ENCODE measurements at regions not wholly inside any gene's neighbourhood (a gene's known extent, or its start where the extent isn't known, plus 50 kb on each side); places are given as distances from the start of the nearest gene placed in this dataset.

- TF ChIP-seq CTCF (IDR thresholded peaks at IDR 0.05): no peak
- Histone ChIP-seq H3K27ac (no peak overlapping the region), H3K36me3 (no peaks in the 10 kb centered on the region), H3K4me3 (ENCODE audit: low read depth in 1 of 2, low read length in 1 of 2) (no peak overlapping the region), H3K4me1 (ENCODE audit: control insufficient read depth in 1 of 2, insufficient read depth in 1 of 2, low read depth in 1 of 2, low read length in 1 of 2) (no peaks in the 10 kb centered on the region), H3K9me3 (peaks cover 2% of the 10 kb centered on the region), H3K27me3 (peaks cover 12% of the 10 kb centered on the region)
Observed at GRCh38 chr20:60680554-60680953, 571.5 kb upstream of the CDH4 start.

- TF ChIP-seq CTCF (IDR thresholded peaks at IDR 0.05): no peak
- no peak overlapping the region for H3K27ac ChIP-seq
- no peaks in the 10 kb centered on the region for H3K36me3 ChIP-seq
- no peaks in the 10 kb centered on the region for H3K4me1 ChIP-seq (ENCODE audit: control insufficient read depth in 1 of 2, insufficient read depth in 1 of 2, low read depth in 1 of 2, low read length in 1 of 2)
- no peak overlapping the region for H3K4me3 ChIP-seq (ENCODE audit: low read depth in 1 of 2, low read length in 1 of 2)
- H3K27me3 ChIP-seq: peaks cover 7% of the 10 kb centered on the region
- H3K9me3 ChIP-seq: no peaks in the 10 kb centered on the region
Observed at GRCh38 chr20:60687213-60687612, 564.8 kb upstream of the CDH4 start.

- TF ChIP-seq CTCF (IDR thresholded peaks at IDR 0.05): no peak
- Histone ChIP-seq H3K4me1 (ENCODE audit: control insufficient read depth in 1 of 2, insufficient read depth in 1 of 2, low read depth in 1 of 2, low read length in 1 of 2) (no peaks in the 10 kb centered on the region), H3K9me3 (no peaks in the 10 kb centered on the region), H3K36me3 (no peaks in the 10 kb centered on the region), H3K4me3 (ENCODE audit: low read depth in 1 of 2, low read length in 1 of 2) (no peak overlapping the region), H3K27ac (no peak overlapping the region), H3K27me3 (peaks cover 17% of the 10 kb centered on the region)
Observed at GRCh38 chr20:60690771-60691170, 561.3 kb upstream of the CDH4 start.

GRCh38 chr20:60691966-60692615 lies 560.0 kb upstream of the CDH4 start:
- no peak overlapping the region for H3K27ac ChIP-seq
- H3K27me3 ChIP-seq: peaks cover 17% of the 10 kb centered on the region
- H3K36me3 ChIP-seq: no peaks in the 10 kb centered on the region
- no peak overlapping the region for H3K4me3 ChIP-seq (ENCODE audit: low read depth in 1 of 2, low read length in 1 of 2)
- no peaks in the 10 kb centered on the region for H3K9me3 ChIP-seq
- no peak for TF ChIP-seq CTCF (IDR thresholded peaks at IDR 0.05)
- no peaks in the 10 kb centered on the region for H3K4me1 ChIP-seq (ENCODE audit: control insufficient read depth in 1 of 2, insufficient read depth in 1 of 2, low read depth in 1 of 2, low read length in 1 of 2)

- Histone ChIP-seq H3K9me3 (no peaks in the 10 kb centered on the region), H3K4me3 (ENCODE audit: low read depth in 1 of 2, low read length in 1 of 2) (no peak overlapping the region), H3K36me3 (no peaks in the 10 kb centered on the region), H3K27me3 (peaks cover 17% of the 10 kb centered on the region), H3K27ac (no peak overlapping the region), H3K4me1 (ENCODE audit: control insufficient read depth in 1 of 2, insufficient read depth in 1 of 2, low read depth in 1 of 2, low read length in 1 of 2) (no peaks in the 10 kb centered on the region)
- TF ChIP-seq CTCF (IDR thresholded peaks at IDR 0.05): no peak
Observed at GRCh38 chr20:60693496-60694133, 558.4 kb upstream of the CDH4 start.
